ENCODE measurements at regions not wholly inside any gene's neighbourhood (a gene's known extent, or its start where the extent isn't known, plus 50 kb on each side); places are given as distances from the start of the nearest gene placed in this dataset.
A peak's percentile ranks its signal among the peaks of the same experiment; 100 is the strongest.

- no peaks in the 10 kb centered on the region for H3K4me1 ChIP-seq
- WGBS, 2 donors, result 53 to 61% methylated on average over 3 of the region's 3 CpGs
- ATAC-seq (ENCODE audit: low FRiP score in 2 of 2) (no peak), DNase-seq (no peak)
- no peak overlapping the region for H3K27ac ChIP-seq
- no peaks in the 10 kb centered on the region for H3K9me3 ChIP-seq
- TF ChIP-seq EP300 (IDR thresholded peaks at IDR 0.05), result no peak
- TF ChIP-seq CTCF (IDR thresholded peaks at IDR 0.05), result no peak
- TF ChIP-seq POLR2A (IDR thresholded peaks at IDR 0.05), result no peak
- TF ChIP-seq POLR2AphosphoS5 (IDR thresholded peaks at IDR 0.05), result no peak
- H3K4me3 ChIP-seq, result no peak overlapping the region
- no peaks in the 10 kb centered on the region for H3K36me3 ChIP-seq
- H3K27me3 ChIP-seq, result no peaks in the 10 kb centered on the region
Measured at GRCh38 chr3:86800116-86800515, 190.8 kb downstream of the VGLL3 start.

- no peak for DNase-seq
- Histone ChIP-seq H3K9me3 (no peaks in the 10 kb centered on the region), H3K36me3 (no peaks in the 10 kb centered on the region), H3K27ac (no peak overlapping the region), H3K4me1 (no peaks in the 10 kb centered on the region), H3K27me3 (no peaks in the 10 kb centered on the region), H3K4me3 (no peak overlapping the region)
- TF ChIP-seq EP300 (IDR thresholded peaks at IDR 0.05) (no peak), POLR2A (IDR thresholded peaks at IDR 0.05) (no peak), CTCF (IDR thresholded peaks at IDR 0.05) (no peak), POLR2AphosphoS5 (IDR thresholded peaks at IDR 0.05) (no peak)
- ATAC-seq (ENCODE audit: low FRiP score in 2 of 2), result no peak
- 86 to 94% methylated on average over 1 of the region's 1 CpG for WGBS, 2 donors
Measured at GRCh38 chr3:86797946-86798345, 193.0 kb downstream of the VGLL3 start.

GRCh38 chr3:86794361-86795065 is 196.4 kb downstream of the VGLL3 start:
- TF ChIP-seq POLR2AphosphoS5 (IDR thresholded peaks at IDR 0.05), result no peak
- TF ChIP-seq EP300 (IDR thresholded peaks at IDR 0.05), result no peak
- no peak for TF ChIP-seq POLR2A (IDR thresholded peaks at IDR 0.05)
- no peak for TF ChIP-seq CTCF (IDR thresholded peaks at IDR 0.05)
- no peaks in the 10 kb centered on the region for H3K27me3 ChIP-seq
- peak overlapping the region; percentile 24 to 73 (median 60) for H3K27ac ChIP-seq
- H3K4me3 ChIP-seq, result no peak overlapping the region
- H3K4me1 ChIP-seq, result no peaks in the 10 kb centered on the region
- ATAC-seq (ENCODE audit: low FRiP score in 2 of 2) (peak in 1 of 2 donors; percentile 46), DNase-seq (no peak)
- 60 to 65% methylated on average over 3 of the region's 3 CpGs for WGBS, 2 donors
- H3K9me3 ChIP-seq, result no peaks in the 10 kb centered on the region
- no peaks in the 10 kb centered on the region for H3K36me3 ChIP-seq

GRCh38 chr3:86793786-86794185 is 197.2 kb downstream of the VGLL3 start:
- Histone ChIP-seq H3K4me3 (no peak overlapping the region), H3K9me3 (no peaks in the 10 kb centered on the region), H3K27ac (peak overlapping the region; percentile 24 to 73 (median 60)), H3K36me3 (no peaks in the 10 kb centered on the region), H3K27me3 (no peaks in the 10 kb centered on the region), H3K4me1 (no peaks in the 10 kb centered on the region)
- TF ChIP-seq EP300 (IDR thresholded peaks at IDR 0.05), result no peak
- no peak for TF ChIP-seq CTCF (IDR thresholded peaks at IDR 0.05)
- no peak for TF ChIP-seq POLR2AphosphoS5 (IDR thresholded peaks at IDR 0.05)
- no peak for TF ChIP-seq POLR2A (IDR thresholded peaks at IDR 0.05)
- DNase-seq, result no peak
- peak; percentile 77 to 93 for ATAC-seq (ENCODE audit: low FRiP score in 2 of 2)
- WGBS, 2 donors, result 47 to 65% methylated on average over 1 of the region's 1 CpG

GRCh38 chr3:86792316-86792715 is 198.6 kb downstream of the VGLL3 start:
- no peak for TF ChIP-seq POLR2AphosphoS5 (IDR thresholded peaks at IDR 0.05)
- TF ChIP-seq EP300 (IDR thresholded peaks at IDR 0.05), result no peak
- TF ChIP-seq POLR2A (IDR thresholded peaks at IDR 0.05), result no peak
- TF ChIP-seq CTCF (IDR thresholded peaks at IDR 0.05), result no peak
- H3K9me3 ChIP-seq, result no peaks in the 10 kb centered on the region
- DNase-seq, result no peak

More at GRCh38 chr3:86792316-86792715, 198.6 kb downstream of the VGLL3 start:
- ATAC-seq (ENCODE audit: low FRiP score in 2 of 2), result no peak
- Histone ChIP-seq H3K4me3 (no peak overlapping the region), H3K36me3 (no peaks in the 10 kb centered on the region), H3K4me1 (no peaks in the 10 kb centered on the region), H3K27me3 (no peaks in the 10 kb centered on the region), H3K27ac (no peak overlapping the region)
